MCF 10A (cell line): ENCODE measurements at regions not wholly inside any gene's neighbourhood (a gene's known extent, or its start where the extent isn't known, plus 50 kb on each side); places are given as distances from the start of the nearest gene placed in this dataset.

Source experiments
- BruUV-seq: library from RNA; stranded (reverse); fragments of 400-500 nt; replicated peaks from 2 replicates; lab custom pipeline; 2021; lab: Mats Ljungman, UMichigan
- CTCF ChIA-PET: fragments of 300-600 bp; sonication (Branson Sonifier 250); formaldehyde crosslinking; extraction: SDS; loops from one replicate; lab custom pipeline; 2021; ENCODE audit warnings: antibody characterized with exemption, inconsistent platforms; lab: Yijun Ruan, JAX
- POLR2A ChIA-PET: fragments of 300-600, 350-650 bp; sonication (Branson Sonifier 250); formaldehyde crosslinking; extraction: SDS; loops from one replicate; lab custom pipeline; 2020; ENCODE audit warnings: antibody characterized with exemption, inconsistent platforms; lab: Yijun Ruan, JAX
- DNase-seq: peaks from one replicate; pipeline ENCODE4 v3.0.0-alpha.2; 2018; ENCODE audit not compliant: unreplicated experiment
- H3K27ac Mint-ChIP-seq: one replicate; pipeline ENCODE4 v1.8.0; 2022; ENCODE audit warnings: mild to moderate bottlenecking, low read depth, mixed read lengths; ENCODE audit not compliant: unreplicated experiment
- H3K27me3 Mint-ChIP-seq: one replicate; pipeline ENCODE4 v1.8.0; 2022; ENCODE audit warnings: mixed read lengths; ENCODE audit not compliant: insufficient read depth, unreplicated experiment
- H3K36me3 Mint-ChIP-seq: one replicate; pipeline ENCODE4 v1.8.0; 2022; ENCODE audit warnings: mild to moderate bottlenecking, moderate library complexity, mixed read lengths; ENCODE audit not compliant: insufficient read depth, unreplicated experiment
- H3K4me1 Mint-ChIP-seq: one replicate; pipeline ENCODE4 v1.8.0; 2022; ENCODE audit warnings: mixed read lengths; ENCODE audit not compliant: insufficient read depth, unreplicated experiment
- H3K4me3 Mint-ChIP-seq: one replicate; pipeline ENCODE4 v1.8.0; 2022; ENCODE audit warnings: mild to moderate bottlenecking, moderate library complexity, mixed read lengths; ENCODE audit not compliant: unreplicated experiment
- H3K9me3 Mint-ChIP-seq: one replicate; pipeline ENCODE4 v1.8.0; 2022; ENCODE audit warnings: mixed read lengths; ENCODE audit not compliant: unreplicated experiment
- CTCF ChIP-seq: fragments of 200-600 bp; IDR thresholded peaks from one replicate; pipeline ENCODE4 v1.8.0; 2022; ENCODE audit warnings: antibody characterized with exemption, mild to moderate bottlenecking; ENCODE audit not compliant: unreplicated experiment
- intact Hi-C: fragments of 100-400 bp; cut with micrococcal nuclease; formaldehyde crosslinking; loops from 2 replicates; pipeline ENCODE4 v1.14.1; 2022

GRCh38 chr2:234682492-234683228 lies 185.8 kb upstream of the ARL4C start:
- intact Hi-C loops: no loop called here
- no peak for TF ChIP-seq CTCF
- Mint-ChIP-seq H3K27me3 (no peaks in the 10 kb centered on the region), H3K4me1 (peaks cover 29% of the 10 kb centered on the region), H3K27ac (no peak overlapping the region), H3K4me3 (no peak overlapping the region), H3K9me3 (peaks cover 7% of the 10 kb centered on the region), H3K36me3 (peaks cover 6% of the 10 kb centered on the region)
- no TSS peak for BruUV-seq
- CTCF ChIA-PET: no interaction called here
- POLR2A ChIA-PET: no interaction called here
- peak; percentile 74 for DNase-seq

- H3K36me3 Mint-ChIP-seq: peaks cover 6% of the 10 kb centered on the region
- no peak for TF ChIP-seq CTCF
- POLR2A ChIA-PET: interaction anchor here (0.5 to 1.3 kb wide), 6 partner anchors 8 to 200 kb away, joined by 3 to 4 read pairs (median 3); no protein-coding TSS in a partner anchor
- intact Hi-C loops: no loop called here
- H3K4me1 Mint-ChIP-seq: peaks cover 18% of the 10 kb centered on the region
- BruUV-seq: no TSS peak
- CTCF ChIA-PET: interaction anchor here (0.9 to 1.0 kb wide), 2 partner anchors 9 to 201 kb away, joined by 3 read pairs; no protein-coding TSS in a partner anchor
- H3K27me3 Mint-ChIP-seq: no peaks in the 10 kb centered on the region
- H3K27ac Mint-ChIP-seq: no peak overlapping the region
- H3K4me3 Mint-ChIP-seq: no peak overlapping the region
- H3K9me3 Mint-ChIP-seq: peaks cover 7% of the 10 kb centered on the region
- DNase-seq: no peak
Observed at GRCh38 chr2:234680688-234681619, 184.1 kb upstream of the ARL4C start.

- Mint-ChIP-seq H3K36me3 (peaks cover 6% of the 10 kb centered on the region), H3K4me1 (peaks cover 17% of the 10 kb centered on the region), H3K9me3 (peaks cover 7% of the 10 kb centered on the region), H3K4me3 (no peak overlapping the region), H3K27me3 (no peaks in the 10 kb centered on the region), H3K27ac (no peak overlapping the region)
- BruUV-seq: no TSS peak
- POLR2A ChIA-PET: interaction anchor here (0.5 to 1.1 kb wide), 8 partner anchors 10 to 652 kb away, joined by 3 to 4 read pairs (median 3); no protein-coding TSS in a partner anchor
- CTCF ChIA-PET: interaction anchor here (0.5 to 1.6 kb wide), 5 partner anchors 11 to 377 kb away, joined by 3 to 6 read pairs (median 3); no protein-coding TSS in a partner anchor
- no peak for TF ChIP-seq CTCF
- DNase-seq: peak; percentile 93
- intact Hi-C loops: loop anchor here (10.0 kb wide), 1 partner anchor 275 kb away; the partner anchor contains the start of gene SH3BP4
Observed at GRCh38 chr2:234679741-234680687, 183.1 kb upstream of the ARL4C start.
